ENCODE measurements at regions not wholly inside any gene's neighbourhood (a gene's known extent, or its start where the extent isn't known, plus 50 kb on each side); places are given as distances from the start of the nearest gene placed in this dataset.
"Not testable (repeated sequence)": the region's sequence is repeated elsewhere in the genome, so short reads cannot be mapped to it uniquely, and the experiment has no call there.

- DNase-seq = no peak
These were observed 193.8 kb upstream of the MMADHC start for GRCh38 chr2:149781263-149781808.

- no peak for DNase-seq
These were observed 185.4 kb upstream of the MMADHC start for GRCh38 chr2:149773006-149773405.

GRCh38 chr2:149768320-149768799, 180.8 kb upstream of the MMADHC start:
- no peak for DNase-seq

GRCh38 chr2:149767516-149767974, 180.0 kb upstream of the MMADHC start:
- peak in 1 of 2 experiments; percentile 47 for DNase-seq

GRCh38 chr2:149766339-149766738, 178.8 kb upstream of the MMADHC start:
- no peak for DNase-seq

DNA sequence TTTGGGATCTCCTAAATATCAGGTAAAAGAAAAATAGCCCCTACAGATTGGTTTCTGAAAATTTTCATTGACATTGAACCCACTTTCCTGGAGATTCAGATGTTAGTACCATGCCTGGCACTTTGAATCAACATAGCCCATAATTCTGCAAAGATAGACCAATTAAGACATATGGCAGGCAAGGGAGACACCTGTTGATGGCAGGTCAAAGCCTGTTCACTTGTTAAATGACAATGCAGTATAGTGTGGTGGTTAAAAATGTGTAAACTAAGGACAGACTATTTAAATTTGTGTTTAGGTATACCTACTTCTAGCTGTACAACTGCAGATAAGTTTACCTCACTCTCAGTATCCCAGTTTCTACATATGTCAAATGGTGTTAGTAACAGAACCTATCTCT, 178.1 kb upstream of the MMADHC start:
- peak in 1 of 2 experiments; percentile 9 for DNase-seq

DNA sequence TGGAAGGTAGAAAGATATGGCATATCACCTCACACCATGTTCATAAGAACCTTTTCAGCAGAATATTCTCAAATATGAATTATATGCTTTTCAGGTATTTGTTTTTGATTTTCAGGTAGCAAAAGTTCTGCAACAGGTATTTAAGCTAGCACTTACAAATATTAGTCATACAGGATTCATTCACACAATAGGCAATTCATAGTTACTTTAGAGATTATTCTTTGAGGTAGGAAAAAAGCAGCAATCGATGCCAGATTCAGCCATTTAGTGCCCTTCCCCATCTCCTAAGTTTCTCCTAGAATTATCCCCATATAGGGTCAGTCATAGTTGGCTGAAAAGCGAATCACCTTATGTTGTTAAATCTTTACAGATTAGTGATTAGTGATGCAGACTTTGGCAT, 177.4 kb upstream of the MMADHC start:
- no peak for DNase-seq

- no peak for DNase-seq
These were observed 175.8 kb upstream of the MMADHC start for GRCh38 chr2:149763358-149763757.

- no peak for DNase-seq
These were observed 174.0 kb upstream of the MMADHC start for GRCh38 chr2:149761611-149762010.

DNA sequence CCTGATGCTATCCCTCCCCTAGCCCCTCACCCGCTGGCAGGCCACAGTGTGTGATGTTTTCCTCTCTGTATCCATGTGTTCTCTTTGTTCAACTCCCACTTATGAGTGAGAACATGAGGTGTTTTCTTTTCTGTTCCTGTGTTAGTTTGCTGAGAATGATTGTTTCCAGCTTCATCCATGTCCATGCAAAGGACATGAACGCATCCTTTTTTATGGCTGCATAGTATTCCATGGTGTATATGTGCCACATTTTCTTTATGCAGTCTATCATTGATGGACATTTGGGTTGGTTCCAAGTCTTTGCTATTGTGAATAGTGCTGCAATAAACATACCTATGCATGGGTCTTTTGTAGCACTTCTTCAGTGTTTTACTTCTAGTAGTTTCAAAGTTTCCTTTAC, 171.8 kb upstream of the MMADHC start:
- not testable (repeated sequence) for DNase-seq

DNA sequence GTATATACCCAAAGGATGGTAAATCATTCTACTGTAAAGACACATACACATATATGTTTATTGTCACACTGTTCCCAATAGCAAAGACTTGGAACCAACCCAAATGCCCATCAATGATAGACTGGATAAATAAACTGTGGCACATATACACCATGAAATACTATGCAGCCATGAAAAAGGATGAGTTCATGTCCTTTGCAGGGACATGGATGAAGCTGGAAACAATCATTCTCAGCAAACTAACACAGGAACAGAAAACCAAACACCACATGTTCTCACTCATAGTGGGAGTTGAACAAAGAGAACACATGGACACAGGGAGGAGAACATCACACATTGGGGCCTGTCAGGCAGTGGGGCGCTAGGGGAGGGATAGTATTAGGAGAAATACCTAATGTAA, 167.1 kb upstream of the MMADHC start:
- not testable (repeated sequence) for DNase-seq

DNA sequence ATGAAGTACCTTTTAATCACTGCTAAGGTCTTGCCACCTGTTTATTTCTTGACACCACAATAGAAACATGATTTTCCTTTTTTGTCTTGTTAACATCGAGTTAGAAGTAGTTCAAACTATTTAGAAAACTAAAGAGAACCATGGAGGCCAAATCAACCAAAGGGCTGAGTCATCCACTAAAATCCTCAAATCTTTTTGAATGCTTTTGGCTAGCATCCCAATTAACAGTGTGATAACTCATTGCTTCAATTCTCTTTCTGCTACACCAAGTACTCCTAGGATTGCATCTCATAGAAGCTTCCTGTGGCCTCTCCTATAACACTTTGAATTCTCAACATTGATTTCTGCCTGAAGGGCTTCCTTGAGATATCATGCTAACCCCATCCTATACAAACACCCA, 159.9 kb upstream of the MMADHC start:
- DNase-seq = peak in 1 of 2 experiments; percentile 40

DNA sequence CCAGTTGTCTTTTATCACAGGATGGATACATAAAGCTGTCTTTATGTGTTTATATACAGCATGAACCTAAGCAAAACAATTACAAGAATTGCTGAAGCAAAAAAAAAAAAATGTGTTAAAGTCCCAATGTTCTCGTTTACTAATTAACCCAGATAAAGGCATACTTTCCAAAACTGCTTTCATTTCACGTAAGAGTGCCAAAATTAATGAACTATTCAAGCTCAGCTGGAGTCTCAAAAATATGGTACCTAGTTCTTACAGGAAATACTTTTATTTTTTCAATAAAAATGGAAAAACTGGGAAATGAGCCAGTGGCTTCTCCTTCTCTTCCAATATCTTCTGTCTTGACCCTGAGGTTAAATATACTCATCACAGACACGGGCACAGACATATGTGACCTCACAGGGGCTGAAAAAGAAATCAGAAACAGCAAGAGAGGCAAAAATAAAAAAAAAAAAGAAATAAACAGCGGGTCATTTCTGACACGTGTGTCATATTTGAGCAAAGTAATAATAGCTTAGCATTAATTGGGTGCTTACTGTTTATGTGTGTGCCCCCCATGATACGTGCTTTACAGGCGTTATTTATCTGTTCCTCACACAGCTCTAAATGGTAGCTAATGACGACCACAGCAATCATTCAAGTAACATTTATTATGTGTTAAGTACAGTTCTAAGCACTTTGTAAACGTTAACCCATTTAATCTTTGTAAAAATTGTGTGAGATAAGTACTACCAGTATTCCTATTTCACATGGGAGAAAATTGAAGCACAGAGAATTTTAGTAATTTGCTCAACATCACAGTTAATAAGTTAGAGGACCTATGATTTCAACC, 158.0 kb upstream of the MMADHC start:
- DNase-seq = no peak

GRCh38 chr2:149744865-149745264, 157.3 kb upstream of the MMADHC start:
- no peak for DNase-seq

DNA sequence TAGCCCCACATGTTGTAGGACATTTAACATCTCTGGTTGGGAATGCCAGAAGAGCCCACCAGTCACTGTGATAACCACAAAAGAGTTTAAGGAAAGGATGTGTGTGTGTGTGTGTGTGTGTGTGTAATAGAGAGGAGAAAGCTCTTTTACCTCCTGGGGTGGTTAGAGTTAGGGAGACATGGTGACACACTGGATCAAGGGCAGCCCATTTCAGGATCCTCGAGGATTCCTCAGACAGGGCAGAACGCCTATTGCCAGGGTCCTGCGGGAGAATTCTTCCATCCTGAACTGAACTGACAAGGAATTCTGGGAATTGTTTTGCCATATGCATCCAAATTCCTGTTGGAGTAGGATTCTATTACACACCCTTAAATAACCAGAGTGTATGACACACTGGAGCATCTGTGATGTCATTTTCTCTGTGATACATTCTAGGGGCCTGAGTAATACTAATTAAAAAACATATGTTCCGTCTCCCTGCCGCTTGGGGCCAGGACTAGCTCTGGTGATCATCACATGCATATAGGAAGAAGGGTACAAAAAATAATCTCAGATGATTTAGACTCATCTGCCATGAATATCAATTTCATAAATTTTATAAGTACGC, 156.4 kb upstream of the MMADHC start:
- DNase-seq = peak in 1 of 2 experiments; percentile 47

GRCh38 chr2:149741646-149742045, 154.1 kb upstream of the MMADHC start:
- DNase-seq = no peak

GRCh38 chr2:149740490-149740889, 152.9 kb upstream of the MMADHC start:
- DNase-seq = no peak

DNA sequence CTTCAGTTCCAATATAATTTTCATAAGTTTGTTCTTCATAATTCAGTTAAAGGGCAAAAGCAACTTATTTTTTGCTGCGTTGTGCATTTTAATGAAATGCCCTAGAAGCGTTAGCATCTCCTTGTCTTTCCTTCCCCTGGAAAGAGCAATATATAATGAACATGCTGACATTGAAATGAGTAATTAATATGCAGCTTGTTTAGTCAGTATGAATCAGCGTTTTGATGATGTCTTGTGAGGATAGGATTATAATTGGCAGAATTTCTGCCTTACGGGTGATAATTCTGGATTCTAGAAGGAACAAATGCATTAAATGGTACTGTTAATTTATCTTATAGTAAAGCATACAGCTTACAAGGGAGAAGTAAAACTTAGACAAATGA, 152.3 kb upstream of the MMADHC start:
- no peak for DNase-seq

DNA sequence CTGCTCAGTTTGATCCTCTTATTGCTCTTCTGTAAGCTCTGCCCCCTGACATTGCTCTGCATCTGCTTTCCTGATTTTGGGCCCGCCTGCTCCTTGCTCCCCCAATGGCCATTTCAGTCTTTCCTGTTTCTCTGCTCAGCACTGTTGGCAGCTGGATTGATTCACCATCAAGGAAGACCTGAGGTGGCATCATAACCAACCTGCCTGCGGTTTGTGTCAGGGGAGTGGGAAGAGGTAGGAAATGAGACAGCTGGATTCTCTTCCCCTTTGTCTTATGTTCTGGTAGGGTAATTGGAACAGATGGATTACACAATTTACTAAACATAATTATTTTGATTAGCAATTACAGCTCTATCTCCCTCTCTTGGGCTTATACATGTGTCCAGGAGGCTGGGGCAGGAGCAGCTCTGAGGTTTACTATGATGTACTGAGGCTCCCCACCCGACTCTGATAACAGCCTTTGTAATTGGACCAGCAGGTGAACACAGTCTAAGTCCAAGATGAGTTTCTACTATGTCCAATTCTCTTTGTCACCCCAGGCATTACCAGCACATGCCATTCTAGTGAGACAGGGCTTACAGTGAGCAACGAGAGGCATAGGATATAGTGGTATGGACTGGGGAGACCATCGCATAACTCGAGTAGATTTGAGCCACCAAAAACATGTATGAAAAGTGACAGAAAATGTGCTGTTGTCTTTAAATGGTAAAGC, 151.8 kb upstream of the MMADHC start:
- no peak for DNase-seq

- no peak for DNase-seq
These were observed 151.2 kb upstream of the MMADHC start for GRCh38 chr2:149738767-149739166.

GRCh38 chr2:149737896-149738295, 150.3 kb upstream of the MMADHC start:
- DNase-seq = no peak

- DNase-seq = no peak
These were observed 147.8 kb upstream of the MMADHC start for GRCh38 chr2:149735237-149735958.
